HepG2 (cell line): ENCODE measurements at regions not wholly inside any gene's neighbourhood (a gene's known extent, or its start where the extent isn't known, plus 50 kb on each side); places are given as distances from the start of the nearest gene placed in this dataset.

Experiments
- ATAC-seq: fragments of 200-7000 bp; cut with Tn5 transposase; 3 replicates; pipeline ENCODE4 v1.9.1; 2020; ENCODE audit warnings: mild to moderate bottlenecking, moderate library complexity
- BruUV-seq: library from RNA; stranded (reverse); fragments of 400-500 nt; replicated peaks from 2 replicates; lab custom pipeline; 2021; lab: Mats Ljungman, UMichigan
- CTCF ChIA-PET: fragments of 300-600 bp; formaldehyde crosslinking; extraction: SDS; loops from one replicate; lab custom pipeline; 2021; ENCODE audit warnings: low total read pairs, inconsistent platforms, low intra/inter-chr PET ratio; lab: Yijun Ruan, JAX
- POLR2A ChIA-PET: fragments of 350-600 bp; sonication (Branson Sonifier 250); formaldehyde crosslinking; loops from one replicate; lab custom pipeline; 2020; ENCODE audit warnings: antibody characterized with exemption, inconsistent platforms; lab: Yijun Ruan, JAX
- DNase-seq: peaks from one replicate; pipeline ENCODE4 v3.0.0-alpha.2; 2015; ENCODE audit warnings: low spot score
- FAIRE-seq: peaks from 3 replicates; lab custom pipeline; 2011; peaks lifted over from hg19 to GRCh38; lab: Jason Lieb, UNC
- H2AFZ ChIP-seq: one replicate; pipeline ENCODE4 v1.6.1; 2011; ENCODE audit warnings: low read length, inconsistent platforms
- H3K27ac ChIP-seq: fragments of 300-600 bp; 3 replicates; pipeline ENCODE4 v1.8.0; 2011; ENCODE audit warnings: mixed run types, mild to moderate bottlenecking, mixed read lengths, low read length, inconsistent platforms; ENCODE audit not compliant: insufficient read depth; ENCODE audit errors: extremely low read length
- H3K27me3 ChIP-seq, 2 experiments: fragments of 200-600 bp in 1 of 2; 2 replicates in 1 of 2; 3 replicates in 1 of 2; pipeline versions ENCODE4 v1.6.0 to v1.8.0; 2011; ENCODE audit warnings: low read length in 2 of 2, mild to moderate bottlenecking in 2 of 2, moderate library complexity in 2 of 2, inconsistent platforms in 1 of 2; ENCODE audit not compliant: insufficient read depth in 2 of 2, control insufficient read depth in 1 of 2
- H3K36me3 ChIP-seq, 2 experiments: fragments of 200-600 bp in 1 of 2; replicated peaks in 1 of 2; 2 replicates in 1 of 2; 3 replicates in 1 of 2; pipeline versions ENCODE4 v1.5.1 to v1.8.0; 2011; ENCODE audit warnings: low read length in 2 of 2, inconsistent platforms in 1 of 2; ENCODE audit not compliant: insufficient read depth in 2 of 2, control insufficient read depth in 1 of 2
- H3K4me1 ChIP-seq: 2 replicates; pipeline ENCODE4 v1.5.1; 2012; ENCODE audit warnings: low read length, inconsistent platforms; ENCODE audit not compliant: insufficient read depth
- H3K4me2 ChIP-seq: 2 replicates; pipeline ENCODE4 v1.6.0; 2011; ENCODE audit warnings: low read depth, low read length, inconsistent platforms
- H3K4me3 ChIP-seq, 3 experiments: fragments of 200-600 bp in 1 of 3; sonication (generic), shearing (Covaris generic) in 1 of 3; replicated peaks in 1 of 3; 2 replicates each; pipeline ENCODE4 v1.5.1; 2011 to 2016; ENCODE audit warnings: low read length in 3 of 3, inconsistent platforms in 2 of 3, low read depth in 2 of 3, mild to moderate bottlenecking in 2 of 3, control low read depth in 1 of 3, mixed read lengths in 1 of 3; ENCODE audit not compliant: insufficient read depth in 1 of 3
- H3K79me2 ChIP-seq: one replicate; pipeline ENCODE4 v1.6.1; 2011; ENCODE audit warnings: low read length, inconsistent platforms; ENCODE audit not compliant: insufficient read depth
- H3K9ac ChIP-seq: 2 replicates; pipeline ENCODE4 v1.6.0; 2011; ENCODE audit warnings: mild to moderate bottlenecking, low read depth, low read length, inconsistent platforms; ENCODE audit not compliant: insufficient read depth
- H3K9me3 ChIP-seq: 2 replicates; pipeline ENCODE4 v1.5.1; 2012; ENCODE audit warnings: mild to moderate bottlenecking, low read length
- H4K20me1 ChIP-seq: 2 replicates; pipeline ENCODE4 v1.6.0; 2011; ENCODE audit warnings: inconsistent platforms, mild to moderate bottlenecking, low read length, moderate library complexity; ENCODE audit not compliant: insufficient read depth
- ARID2 ChIP-seq: sonication (generic); formaldehyde crosslinking; IDR thresholded peaks from 2 replicates; pipeline ENCODE4 v1.8.1; 2022; ENCODE audit warnings: mild to moderate bottlenecking, missing genetic modification reagents, borderline replicate concordance
- ATF7 ChIP-seq, 2 experiments: fragments of 450-650 bp in 1 of 2; sonication (generic) in 1 of 2; formaldehyde crosslinking in 1 of 2; IDR thresholded peaks; 2 replicates each; pipeline versions ENCODE4 v1.4.0 to v1.6.1; 2016 to 2020; ENCODE audit warnings: antibody characterized with exemption in 1 of 2, mild to moderate bottlenecking in 1 of 2, missing genetic modification reagents in 1 of 2
- E2F1 ChIP-seq: sonication (generic); formaldehyde crosslinking; IDR thresholded peaks from 2 replicates; pipeline ENCODE4 v1.5.0; 2020; ENCODE audit warnings: missing genetic modification reagents
- GTF3A ChIP-seq: sonication (generic); formaldehyde crosslinking; conservative IDR thresholded peaks from 2 replicates; pipeline ENCODE4 v1.4.0; 2020; ENCODE audit warnings: mild to moderate bottlenecking, missing genetic modification reagents
- HNF4A ChIP-seq: sonication (generic); formaldehyde crosslinking; IDR thresholded peaks from 2 replicates; pipeline ENCODE4 v1.4.0; 2020; ENCODE audit warnings: missing genetic modification reagents
- MAF1 ChIP-seq: sonication (generic); formaldehyde crosslinking; IDR thresholded peaks from 2 replicates; pipeline ENCODE4 v1.5.0; 2020; ENCODE audit warnings: missing genetic modification reagents, borderline replicate concordance
- NCOA1 ChIP-seq: sonication (generic); formaldehyde crosslinking; IDR thresholded peaks from 2 replicates; pipeline ENCODE4 v1.9.0; 2021; ENCODE audit warnings: missing genetic modification reagents
- SMAD3 ChIP-seq: sonication (generic); formaldehyde crosslinking; IDR thresholded peaks from 2 replicates; pipeline ENCODE4 v1.4.0; 2020; ENCODE audit warnings: missing genetic modification reagents
- SP4 ChIP-seq: sonication (generic); formaldehyde crosslinking; IDR thresholded peaks from 2 replicates; pipeline ENCODE4 v1.8.1; 2023; ENCODE audit warnings: mild to moderate bottlenecking, missing genetic modification reagents
- SRSF9 ChIP-seq: fragments of 200-400 bp; formaldehyde crosslinking; IDR thresholded peaks from 2 replicates; pipeline ENCODE4 v1.6.1; 2018; ENCODE audit warnings: borderline replicate concordance, mild to moderate bottlenecking, low read depth, low read length; ENCODE audit not compliant: insufficient read depth, poor library complexity, severe bottlenecking
- ZNF12 ChIP-seq: sonication (generic); formaldehyde crosslinking; IDR thresholded peaks from 2 replicates; pipeline ENCODE4 v1.5.0; 2020; ENCODE audit warnings: missing genetic modification reagents
- ZNF7 ChIP-seq: IDR thresholded peaks from 2 replicates; pipeline ENCODE4 v1.6.1; 2016; ENCODE audit warnings: missing biosample characterization, missing genetic modification reagents
- ZNF713 ChIP-seq: sonication (generic); formaldehyde crosslinking; IDR thresholded peaks from 2 replicates; pipeline ENCODE4 v1.4.0; 2020; ENCODE audit warnings: mild to moderate bottlenecking, missing genetic modification reagents
- ZNF770 ChIP-seq: sonication (generic); formaldehyde crosslinking; IDR thresholded peaks from 2 replicates; pipeline ENCODE4 v1.5.0; 2020; ENCODE audit warnings: mild to moderate bottlenecking, missing genetic modification reagents
- ZNF777 ChIP-seq: sonication (generic); formaldehyde crosslinking; IDR thresholded peaks from 2 replicates; pipeline ENCODE4 v1.4.0; 2020; ENCODE audit warnings: missing genetic modification reagents
- ZNF780A ChIP-seq: sonication (generic); formaldehyde crosslinking; IDR thresholded peaks from 2 replicates; pipeline ENCODE4 v1.8.0; 2022; ENCODE audit warnings: mild to moderate bottlenecking, missing genetic modification reagents, moderate library complexity
- ZNF841 ChIP-seq: sonication (generic); formaldehyde crosslinking; IDR thresholded peaks from 2 replicates; pipeline ENCODE4 v1.8.1; 2023; ENCODE audit warnings: missing genetic modification reagents, borderline replicate concordance
- WGBS: methylation state at CpG from one replicate; pipeline ENCODE4 v1.1.6; 2017; ENCODE audit warnings: low lambda C conversion rate; 5-methylcytosine and 5-hydroxymethylcytosine counted together
- in situ Hi-C: cut with HindIII; loops from 2 replicates; pipeline ENCODE4 v1.10.0; 2017; ENCODE audit warnings: low pct_unique_long_range_greater_than_20kb; ENCODE audit not compliant: extremely low pct_ligation_motif_present
- intact Hi-C: fragments of 100-400 bp; cut with micrococcal nuclease; formaldehyde crosslinking; loops from one replicate; pipeline ENCODE4 v1.10.0; 2022; ENCODE audit not compliant: unreplicated experiment

GRCh38 chrX:17295791-17296190 lies 79.2 kb upstream of the NHS start:
- WGBS, result 0% methylated on average over 1 of the region's 1 CpG

GRCh38 chrX:17298564-17298963 lies 76.4 kb upstream of the NHS start:
- Histone ChIP-seq H3K79me2 (no peaks in the 10 kb centered on the region), H3K4me2 (no peak overlapping the region), H3K27ac (no peak overlapping the region), H2AFZ (no peak overlapping the region), H3K9me3 (no peaks in the 10 kb centered on the region), H4K20me1 (no peaks in the 10 kb centered on the region), H3K4me3 (no peak overlapping the region), H3K9ac (no peak overlapping the region), H3K36me3 (no peaks in the 10 kb centered on the region), H3K27me3 (no peaks in the 10 kb centered on the region), H3K4me1 (no peaks in the 10 kb centered on the region)
- FAIRE-seq (no peak), DNase-seq (no peak), ATAC-seq (no peak)
- WGBS, result 0% methylated on average over 1 of the region's 1 CpG
- CTCF ChIA-PET, result no interaction called here
- no TSS peak for BruUV-seq
- intact Hi-C loops, result no loop called here
- POLR2A ChIA-PET, result no interaction called here
- in situ Hi-C loops, result no loop called here
- TF ChIP-seq ZNF7 (CRISPR knock-in tag) (no peak), ZNF12 (CRISPR knock-in tag) (no peak), ZNF770 (CRISPR knock-in tag) (no peak), ZNF713 (CRISPR knock-in tag) (no peak), SRSF9 (no peak), NCOA1 (CRISPR knock-in tag) (no peak), MAF1 (no peak), HNF4A (CRISPR knock-in tag) (no peak), ZNF780A (CRISPR knock-in tag) (no peak), SMAD3 (CRISPR knock-in tag) (no peak), SP4 (CRISPR knock-in tag) (no peak), ZNF841 (CRISPR knock-in tag) (no peak), GTF3A (CRISPR knock-in tag) (no peak), E2F1 (CRISPR knock-in tag) (no peak)

More at GRCh38 chrX:17295791-17296190, 79.2 kb upstream of the NHS start:
- CTCF ChIA-PET, result no interaction called here
- ATAC-seq (no peak), DNase-seq (no peak), FAIRE-seq (no peak)
- no peak for TF ChIP-seq ZNF777 (CRISPR knock-in tag)
- peak; percentile 13; the same call in 1 of the 2 replicates for TF ChIP-seq ATF7 (IDR thresholded peaks at IDR 0.05)
- no peak for TF ChIP-seq ATF7 (CRISPR knock-in tag; IDR thresholded peaks at IDR 0.05)
- TF ChIP-seq ARID2 (CRISPR knock-in tag), result no peak
- Histone ChIP-seq H3K4me2 (no peak overlapping the region), H2AFZ (no peak overlapping the region), H3K27ac (no peak overlapping the region), H4K20me1 (no peaks in the 10 kb centered on the region), H3K9me3 (no peaks in the 10 kb centered on the region), H3K79me2 (no peaks in the 10 kb centered on the region), H3K9ac (no peak overlapping the region), H3K4me3 (no peak overlapping the region), H3K27me3 (no peaks in the 10 kb centered on the region), H3K4me1 (no peaks in the 10 kb centered on the region), H3K36me3 (no peaks in the 10 kb centered on the region)
- intact Hi-C loops, result no loop called here
- in situ Hi-C loops, result no loop called here
- POLR2A ChIA-PET, result no interaction called here
- BruUV-seq, result no TSS peak
